ENCODE measurements at regions not wholly inside any gene's neighbourhood (a gene's known extent, or its start where the extent isn't known, plus 50 kb on each side); places are given as distances from the start of the nearest gene placed in this dataset.

DNA sequence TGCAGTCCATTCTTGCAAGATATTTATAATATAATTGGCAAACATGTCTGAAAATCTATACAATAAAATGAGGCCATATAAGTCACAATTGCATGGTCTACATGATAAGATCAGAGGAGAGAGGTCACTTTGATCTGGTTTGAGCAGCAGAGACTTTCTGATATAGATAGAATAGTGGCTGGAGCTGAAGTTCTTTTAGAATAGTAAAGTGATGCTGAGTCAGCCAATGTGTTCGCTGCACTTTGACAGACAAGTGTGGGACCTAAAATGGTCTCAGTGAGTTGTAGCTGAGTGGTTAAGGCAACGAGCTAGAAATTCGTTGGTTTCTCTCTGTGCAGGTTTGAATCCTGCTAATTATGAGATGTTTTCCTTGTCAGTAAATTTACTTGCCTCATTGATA is 257.0 kb upstream of the C11orf87 start:
- Histone ChIP-seq H3K36me3 (ENCODE audit: insufficient read depth, low read length) (no peaks in the 10 kb centered on the region), H3K27ac (ENCODE audit: low read depth in 1 of 2, low read length in 2 of 2) (no peak overlapping the region), H3K27me3 (ENCODE audit: control insufficient read depth in 1 of 2, insufficient read depth in 2 of 2, low read length in 2 of 2) (no peaks in the 10 kb centered on the region), H3K4me1 (ENCODE audit: insufficient read depth, low read length) (no peaks in the 10 kb centered on the region), H3K9me3 (ENCODE audit: control insufficient read depth in 1 of 2, insufficient read depth in 1 of 2, low read length in 2 of 2) (no peaks in the 10 kb centered on the region), H3K4me3 (ENCODE audit: low read length) (no peak overlapping the region)
- no peaks in the 10 kb centered on the region for H3K27me3 Mint-ChIP-seq
- peaks cover 9% of the 10 kb centered on the region for H3K9me3 Mint-ChIP-seq
- DNase-seq (no peak), ATAC-seq (ENCODE audit: poor library complexity) (no peak)
- no peaks in the 10 kb centered on the region for H3K36me3 Mint-ChIP-seq (ENCODE audit: low read depth)
- intact Hi-C loops (cut with DNase I, micrococcal nuclease) = no loop called here
- H3K4me3 Mint-ChIP-seq = no peak overlapping the region
- TF ChIP-seq, protein P1, sequence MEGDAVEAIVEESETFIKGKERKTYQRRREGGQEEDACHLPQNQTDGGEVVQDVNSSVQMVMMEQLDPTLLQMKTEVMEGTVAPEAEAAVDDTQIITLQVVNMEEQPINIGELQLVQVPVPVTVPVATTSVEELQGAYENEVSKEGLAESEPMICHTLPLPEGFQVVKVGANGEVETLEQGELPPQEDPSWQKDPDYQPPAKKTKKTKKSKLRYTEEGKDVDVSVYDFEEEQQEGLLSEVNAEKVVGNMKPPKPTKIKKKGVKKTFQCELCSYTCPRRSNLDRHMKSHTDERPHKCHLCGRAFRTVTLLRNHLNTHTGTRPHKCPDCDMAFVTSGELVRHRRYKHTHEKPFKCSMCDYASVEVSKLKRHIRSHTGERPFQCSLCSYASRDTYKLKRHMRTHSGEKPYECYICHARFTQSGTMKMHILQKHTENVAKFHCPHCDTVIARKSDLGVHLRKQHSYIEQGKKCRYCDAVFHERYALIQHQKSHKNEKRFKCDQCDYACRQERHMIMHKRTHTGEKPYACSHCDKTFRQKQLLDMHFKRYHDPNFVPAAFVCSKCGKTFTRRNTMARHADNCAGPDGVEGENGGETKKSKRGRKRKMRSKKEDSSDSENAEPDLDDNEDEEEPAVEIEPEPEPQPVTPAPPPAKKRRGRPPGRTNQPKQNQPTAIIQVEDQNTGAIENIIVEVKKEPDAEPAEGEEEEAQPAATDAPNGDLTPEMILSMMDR (IDR thresholded peaks at IDR 0.05) = no peak
- no peak overlapping the region for H3K27ac Mint-ChIP-seq
- H3K4me1 Mint-ChIP-seq (ENCODE audit: low read depth) = no peaks in the 10 kb centered on the region
- ChIA-PET CTCF (interaction anchor here (1.3 kb wide), 1 partner anchor 9 kb away, joined by 3 read pairs; no protein-coding TSS in a partner anchor), POLR2A (no interaction called here)

DNA sequence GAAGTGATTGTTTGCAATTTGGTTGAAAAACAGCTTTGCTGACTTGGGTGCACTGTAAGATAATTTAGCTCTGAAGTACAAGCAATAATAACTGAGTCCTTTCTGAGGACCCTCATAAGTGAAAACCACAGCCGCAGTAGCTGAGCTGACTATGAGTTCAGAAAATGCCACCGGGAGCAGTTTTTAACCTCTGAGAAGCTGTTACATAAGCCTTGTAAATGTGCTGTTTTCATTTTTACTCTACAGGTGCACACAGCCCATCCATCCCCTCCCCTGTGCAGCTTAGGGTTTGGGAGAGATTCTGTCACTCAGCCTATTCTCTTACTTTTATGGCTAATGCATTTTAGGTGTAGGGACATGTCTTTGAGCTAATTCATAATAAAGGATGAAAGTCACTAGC is 255.5 kb upstream of the C11orf87 start:
- Mint-ChIP-seq H3K4me3 (no peak overlapping the region), H3K4me1 (ENCODE audit: low read depth) (no peaks in the 10 kb centered on the region), H3K9me3 (no peaks in the 10 kb centered on the region), H3K27me3 (no peaks in the 10 kb centered on the region), H3K27ac (no peak overlapping the region), H3K36me3 (ENCODE audit: low read depth) (no peaks in the 10 kb centered on the region)
- ChIA-PET CTCF (no interaction called here), POLR2A (no interaction called here)
- Histone ChIP-seq H3K4me1 (ENCODE audit: insufficient read depth, low read length) (no peaks in the 10 kb centered on the region), H3K27ac (ENCODE audit: low read depth in 1 of 2, low read length in 2 of 2) (no peak overlapping the region), H3K27me3 (ENCODE audit: control insufficient read depth in 1 of 2, insufficient read depth in 2 of 2, low read length in 2 of 2) (no peaks in the 10 kb centered on the region), H3K36me3 (ENCODE audit: insufficient read depth, low read length) (no peaks in the 10 kb centered on the region), H3K9me3 (ENCODE audit: control insufficient read depth in 1 of 2, insufficient read depth in 1 of 2, low read length in 2 of 2) (no peaks in the 10 kb centered on the region), H3K4me3 (ENCODE audit: low read length) (no peak overlapping the region)
- intact Hi-C loops (cut with DNase I, micrococcal nuclease) = no loop called here
- TF ChIP-seq, protein P1 (IDR thresholded peaks at IDR 0.05) = no peak
- DNase-seq (no peak), ATAC-seq (ENCODE audit: poor library complexity) (no peak)

DNA sequence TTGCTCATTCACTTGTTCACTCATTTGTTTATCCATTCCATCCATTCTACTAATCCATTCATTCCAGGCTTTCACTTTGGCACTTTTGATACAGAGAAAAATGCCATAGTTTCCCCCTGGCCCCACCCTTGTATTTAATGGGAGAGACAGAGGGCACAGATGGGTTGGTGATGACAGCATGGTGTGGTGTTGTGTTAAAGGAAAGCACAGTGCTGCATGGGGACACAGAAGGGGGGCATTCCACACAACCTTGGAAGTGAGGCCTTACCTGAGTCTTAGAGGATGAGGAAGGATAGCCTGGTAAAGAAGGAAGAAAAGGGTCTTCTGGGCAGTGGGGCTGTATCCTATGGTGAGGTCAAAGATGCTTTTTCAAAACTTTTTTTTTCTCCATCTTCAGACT is 248.5 kb upstream of the C11orf87 start:
- Mint-ChIP-seq H3K27ac (no peak overlapping the region), H3K9me3 (no peaks in the 10 kb centered on the region), H3K27me3 (no peaks in the 10 kb centered on the region), H3K4me3 (no peak overlapping the region), H3K36me3 (ENCODE audit: low read depth) (no peaks in the 10 kb centered on the region), H3K4me1 (ENCODE audit: low read depth) (no peaks in the 10 kb centered on the region)
- Histone ChIP-seq H3K27me3 (ENCODE audit: control insufficient read depth in 1 of 2, insufficient read depth in 2 of 2, low read length in 2 of 2) (no peaks in the 10 kb centered on the region), H3K27ac (ENCODE audit: low read depth in 1 of 2, low read length in 2 of 2) (no peak overlapping the region), H3K4me1 (ENCODE audit: insufficient read depth, low read length) (no peaks in the 10 kb centered on the region), H3K36me3 (ENCODE audit: insufficient read depth, low read length) (no peaks in the 10 kb centered on the region), H3K9me3 (ENCODE audit: control insufficient read depth in 1 of 2, insufficient read depth in 1 of 2, low read length in 2 of 2) (no peaks in the 10 kb centered on the region), H3K4me3 (ENCODE audit: low read length) (no peak overlapping the region)
- intact Hi-C loops (cut with DNase I, micrococcal nuclease) = no loop called here
- ATAC-seq (ENCODE audit: poor library complexity) (no peak), DNase-seq (no peak)
- ChIA-PET POLR2A (no interaction called here), CTCF (no interaction called here)
- TF ChIP-seq, protein P1 (IDR thresholded peaks at IDR 0.05) = no peak

Measured in CD4-positive, alpha-beta T cell (primary cell).